HEK293 (cell line): ENCODE measurements at regions not wholly inside any gene's neighbourhood (a gene's known extent, or its start where the extent isn't known, plus 50 kb on each side); places are given as distances from the start of the nearest gene placed in this dataset.

Source experiments
- CTCF ChIA-PET: fragments of 350-600 bp; formaldehyde crosslinking; extraction: SDS; loops from one replicate; lab custom pipeline; 2021; ENCODE audit warnings: antibody characterized with exemption; lab: Yijun Ruan, JAX
- POLR2A ChIA-PET: fragments of 300-600 bp; formaldehyde crosslinking; extraction: SDS; loops from one replicate; lab custom pipeline; 2020; ENCODE audit warnings: antibody characterized with exemption, inconsistent platforms; lab: Yijun Ruan, JAX
- H3K27ac ChIP-seq: fragments of 200-500 bp; sonication (Bioruptor generic); 2 replicates; pipeline ENCODE4 v1.5.1; 2014; ENCODE audit warnings: low read depth, low read length, control low read depth, inconsistent platforms; ENCODE audit errors: extremely low read depth
- H3K36me3 ChIP-seq, 2 experiments: fragments of 200-500 bp in 1 of 2; sonication (Bioruptor generic) in 1 of 2; 1 replicate in 1 of 2; 2 replicates in 1 of 2; pipeline ENCODE4 v1.5.1; 2014 to 2017; ENCODE audit warnings: inconsistent platforms in 2 of 2, low read length in 2 of 2; ENCODE audit not compliant: control insufficient read depth in 2 of 2, insufficient read depth in 1 of 2
- H3K4me1 ChIP-seq: fragments of 200-500 bp; sonication (Bioruptor generic); 2 replicates; pipeline ENCODE4 v1.5.1; 2014; ENCODE audit warnings: mild to moderate bottlenecking, low read length, inconsistent platforms; ENCODE audit not compliant: control insufficient read depth, insufficient read depth
- H3K4me3 ChIP-seq: 2 replicates; pipeline ENCODE4 v1.5.1; 2011; ENCODE audit warnings: low read depth, mild to moderate bottlenecking, control low read depth, low read length, moderate library complexity
- H3K9me3 ChIP-seq: fragments of 200-500 bp; sonication (Bioruptor generic); 2 replicates; pipeline ENCODE4 v1.5.1; 2014; ENCODE audit warnings: low read depth, low read length, inconsistent platforms; ENCODE audit not compliant: control insufficient read depth, insufficient read depth
- GFI1B ChIP-seq: fragments of 450-650 bp; formaldehyde crosslinking; IDR thresholded peaks from 2 replicates; pipeline ENCODE4 v1.5.1; 2016; ENCODE audit warnings: missing biosample characterization, missing genetic modification characterization
- GLI2 ChIP-seq: fragments of 450-650 bp; formaldehyde crosslinking; IDR thresholded peaks from 2 replicates; pipeline ENCODE4; 2017; ENCODE audit warnings: missing biosample characterization, missing genetic modification characterization, low read depth, borderline replicate concordance
- GLIS2 ChIP-seq: fragments of 450-650 bp; formaldehyde crosslinking; IDR thresholded peaks from 2 replicates; pipeline ENCODE4 v1.5.1; 2016; ENCODE audit warnings: missing biosample characterization, missing genetic modification characterization
- KLF16 ChIP-seq: fragments of 450-650 bp; formaldehyde crosslinking; IDR thresholded peaks from 2 replicates; pipeline ENCODE4 v1.5.1; 2017; ENCODE audit warnings: missing biosample characterization, missing genetic modification characterization
- SP7 ChIP-seq: fragments of 450-650 bp; formaldehyde crosslinking; IDR thresholded peaks from 2 replicates; pipeline ENCODE4 v1.5.1; 2016; ENCODE audit warnings: missing biosample characterization, missing genetic modification characterization
- ZBTB21 ChIP-seq: fragments of 450-650 bp; formaldehyde crosslinking; IDR thresholded peaks from 2 replicates; pipeline ENCODE4 v1.5.1; 2017; ENCODE audit warnings: missing biosample characterization, missing genetic modification characterization
- ZFP41 ChIP-seq: fragments of 450-650 bp; formaldehyde crosslinking; IDR thresholded peaks from 2 replicates; pipeline ENCODE4 v1.5.1; 2016; ENCODE audit warnings: missing biosample characterization, missing genetic modification characterization, borderline replicate concordance
- ZNF146 ChIP-seq: fragments of 450-650 bp; formaldehyde crosslinking; IDR thresholded peaks from 2 replicates; pipeline ENCODE4 v1.5.1; 2016; ENCODE audit warnings: missing biosample characterization, missing genetic modification characterization
- ZNF155 ChIP-seq: fragments of 450-650 bp; formaldehyde crosslinking; IDR thresholded peaks from 2 replicates; pipeline ENCODE4 v1.5.1; 2016; ENCODE audit warnings: missing biosample characterization, missing genetic modification characterization
- ZNF248 ChIP-seq: fragments of 450-650 bp; formaldehyde crosslinking; IDR thresholded peaks from 2 replicates; pipeline ENCODE4 v1.5.1; 2017; ENCODE audit warnings: missing biosample characterization, missing genetic modification characterization
- ZNF324 ChIP-seq: fragments of 450-650 bp; formaldehyde crosslinking; IDR thresholded peaks from 2 replicates; pipeline ENCODE4 v1.5.1; 2016; ENCODE audit warnings: missing biosample characterization, missing genetic modification characterization
- ZNF366 ChIP-seq: fragments of 450-650 bp; formaldehyde crosslinking; conservative IDR thresholded peaks from 2 replicates; pipeline ENCODE4 v1.5.1; 2016; ENCODE audit warnings: missing biosample characterization, missing genetic modification characterization
- ZNF37A ChIP-seq: fragments of 450-650 bp; IDR thresholded peaks from 2 replicates; pipeline ENCODE4 v1.5.1; 2018; ENCODE audit warnings: missing biosample characterization, missing genetic modification characterization
- ZNF416 ChIP-seq: fragments of 450-650 bp; formaldehyde crosslinking; IDR thresholded peaks from 2 replicates; pipeline ENCODE4 v1.5.1; 2016; ENCODE audit warnings: missing biosample characterization, missing genetic modification characterization
- ZNF426 ChIP-seq: fragments of 450-650 bp; formaldehyde crosslinking; IDR thresholded peaks from 2 replicates; pipeline ENCODE4 v1.5.1; 2017; ENCODE audit warnings: missing biosample characterization, missing genetic modification characterization, mild to moderate bottlenecking, inconsistent platforms, moderate library complexity
- ZNF548 ChIP-seq: fragments of 450-650 bp; formaldehyde crosslinking; IDR thresholded peaks from 2 replicates; pipeline ENCODE4 v1.5.1; 2016; ENCODE audit warnings: missing biosample characterization, missing genetic modification characterization
- ZNF558 ChIP-seq: fragments of 450-650 bp; formaldehyde crosslinking; IDR thresholded peaks from 2 replicates; pipeline ENCODE4 v1.5.1; 2016; ENCODE audit warnings: missing biosample characterization, missing genetic modification characterization
- ZNF571 ChIP-seq: fragments of 450-650 bp; formaldehyde crosslinking; IDR thresholded peaks from 2 replicates; pipeline ENCODE4 v1.5.0; 2017; ENCODE audit warnings: missing biosample characterization, missing genetic modification characterization
- ZNF600 ChIP-seq: fragments of 450-650 bp; formaldehyde crosslinking; IDR thresholded peaks from 2 replicates; pipeline ENCODE4 v1.5.1; 2016; ENCODE audit warnings: missing biosample characterization, missing genetic modification characterization
- ZNF654 ChIP-seq: fragments of 450-650 bp; formaldehyde crosslinking; IDR thresholded peaks from 2 replicates; pipeline ENCODE4 v1.5.1; 2016; ENCODE audit warnings: low read depth, missing biosample characterization, missing genetic modification characterization
- ZNF768 ChIP-seq: fragments of 450-650 bp; formaldehyde crosslinking; IDR thresholded peaks from 2 replicates; pipeline ENCODE4 v1.5.1; 2018; ENCODE audit warnings: missing biosample characterization, mild to moderate bottlenecking, missing genetic modification characterization
- ZNF792 ChIP-seq: fragments of 450-650 bp; formaldehyde crosslinking; IDR thresholded peaks from 2 replicates; pipeline ENCODE4 v1.5.1; 2016; ENCODE audit warnings: missing biosample characterization, missing genetic modification characterization
- TF ChIP-seq, protein P1 (sequence below): fragments of 450-650 bp; formaldehyde crosslinking; IDR thresholded peaks from 2 replicates; pipeline ENCODE4 v1.5.1; 2016; ENCODE audit warnings: missing biosample characterization, missing genetic modification characterization
- TF ChIP-seq, protein P2 (sequence below): fragments of 450-650 bp; formaldehyde crosslinking; IDR thresholded peaks from 2 replicates; pipeline ENCODE4 v1.5.1; 2017; ENCODE audit warnings: missing biosample characterization, missing genetic modification characterization
- TF ChIP-seq, protein P3 (sequence below): fragments of 450-650 bp; formaldehyde crosslinking; IDR thresholded peaks from 2 replicates; pipeline ENCODE4 v1.5.1; 2016; ENCODE audit warnings: missing biosample characterization, missing genetic modification characterization

GRCh38 chr13:76503766-76504165 lies 382.4 kb downstream of the KCTD12 start:
- CTCF ChIA-PET, result no interaction called here
- POLR2A ChIA-PET, result no interaction called here

DNA sequence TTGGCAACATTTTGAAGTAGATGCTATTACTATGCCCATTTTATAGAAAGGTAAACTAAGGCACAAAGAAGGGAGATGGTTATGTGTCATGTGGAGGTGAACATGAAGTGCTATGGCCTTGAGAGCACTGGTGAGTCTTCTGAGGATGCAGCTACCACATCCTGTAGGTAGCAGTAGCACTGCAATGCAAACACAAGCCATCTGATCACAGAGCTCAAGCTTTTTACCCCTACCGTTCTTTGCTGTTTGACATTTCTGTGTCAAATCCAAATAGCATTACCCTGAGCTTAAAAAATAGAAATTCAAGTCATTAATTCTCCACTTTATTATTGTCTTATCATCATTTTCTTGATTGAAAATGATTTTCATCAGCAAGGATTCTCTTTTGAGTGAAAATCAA lies 382.9 kb downstream of the KCTD12 start:
- TF ChIP-seq ZNF571 (tag by site-specific recombination) (no peak), ZBTB21 (no peak), ZNF146 (tag by site-specific recombination) (no peak), ZNF654 (tag by site-specific recombination) (no peak), ZNF324 (no peak), ZNF416 (no peak), GFI1B (tag by site-specific recombination) (no peak), SP7 (tag by site-specific recombination) (no peak), ZNF37A (tag by site-specific recombination) (no peak), ZNF792 (tag by site-specific recombination) (no peak), ZNF558 (tag by site-specific recombination) (no peak), ZNF155 (tag by site-specific recombination) (no peak), ZNF426 (tag by site-specific recombination) (no peak), ZNF248 (tag by site-specific recombination) (no peak), ZNF600 (no peak), GLIS2 (tag by site-specific recombination) (no peak), ZNF548 (tag by site-specific recombination) (no peak)
- TF ChIP-seq, protein P1, sequence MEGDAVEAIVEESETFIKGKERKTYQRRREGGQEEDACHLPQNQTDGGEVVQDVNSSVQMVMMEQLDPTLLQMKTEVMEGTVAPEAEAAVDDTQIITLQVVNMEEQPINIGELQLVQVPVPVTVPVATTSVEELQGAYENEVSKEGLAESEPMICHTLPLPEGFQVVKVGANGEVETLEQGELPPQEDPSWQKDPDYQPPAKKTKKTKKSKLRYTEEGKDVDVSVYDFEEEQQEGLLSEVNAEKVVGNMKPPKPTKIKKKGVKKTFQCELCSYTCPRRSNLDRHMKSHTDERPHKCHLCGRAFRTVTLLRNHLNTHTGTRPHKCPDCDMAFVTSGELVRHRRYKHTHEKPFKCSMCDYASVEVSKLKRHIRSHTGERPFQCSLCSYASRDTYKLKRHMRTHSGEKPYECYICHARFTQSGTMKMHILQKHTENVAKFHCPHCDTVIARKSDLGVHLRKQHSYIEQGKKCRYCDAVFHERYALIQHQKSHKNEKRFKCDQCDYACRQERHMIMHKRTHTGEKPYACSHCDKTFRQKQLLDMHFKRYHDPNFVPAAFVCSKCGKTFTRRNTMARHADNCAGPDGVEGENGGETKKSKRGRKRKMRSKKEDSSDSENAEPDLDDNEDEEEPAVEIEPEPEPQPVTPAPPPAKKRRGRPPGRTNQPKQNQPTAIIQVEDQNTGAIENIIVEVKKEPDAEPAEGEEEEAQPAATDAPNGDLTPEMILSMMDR (tag by site-specific recombination), result no peak
- TF ChIP-seq, protein P2, sequence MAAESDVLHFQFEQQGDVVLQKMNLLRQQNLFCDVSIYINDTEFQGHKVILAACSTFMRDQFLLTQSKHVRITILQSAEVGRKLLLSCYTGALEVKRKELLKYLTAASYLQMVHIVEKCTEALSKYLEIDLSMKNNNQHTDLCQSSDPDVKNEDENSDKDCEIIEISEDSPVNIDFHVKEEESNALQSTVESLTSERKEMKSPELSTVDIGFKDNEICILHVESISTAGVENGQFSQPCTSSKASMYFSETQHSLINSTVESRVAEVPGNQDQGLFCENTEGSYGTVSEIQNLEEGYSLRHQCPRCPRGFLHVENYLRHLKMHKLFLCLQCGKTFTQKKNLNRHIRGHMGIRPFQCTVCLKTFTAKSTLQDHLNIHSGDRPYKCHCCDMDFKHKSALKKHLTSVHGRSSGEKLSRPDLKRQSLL, result no peak
- Histone ChIP-seq H3K9me3 (no peaks in the 10 kb centered on the region), H3K4me3 (no peak overlapping the region), H3K4me1 (no peaks in the 10 kb centered on the region), H3K27ac (no peak overlapping the region), H3K36me3 (no peaks in the 10 kb centered on the region)
- CTCF ChIA-PET, result no interaction called here
- POLR2A ChIA-PET, result no interaction called here

More at GRCh38 chr13:76503766-76504165, 382.4 kb downstream of the KCTD12 start:
- TF ChIP-seq ZNF324 (no peak), ZNF366 (tag by site-specific recombination) (no peak), GLI2 (tag by site-specific recombination) (no peak), ZFP41 (tag by site-specific recombination) (no peak), ZNF768 (tag by site-specific recombination) (no peak), KLF16 (tag by site-specific recombination) (no peak)
- TF ChIP-seq, protein P3, sequence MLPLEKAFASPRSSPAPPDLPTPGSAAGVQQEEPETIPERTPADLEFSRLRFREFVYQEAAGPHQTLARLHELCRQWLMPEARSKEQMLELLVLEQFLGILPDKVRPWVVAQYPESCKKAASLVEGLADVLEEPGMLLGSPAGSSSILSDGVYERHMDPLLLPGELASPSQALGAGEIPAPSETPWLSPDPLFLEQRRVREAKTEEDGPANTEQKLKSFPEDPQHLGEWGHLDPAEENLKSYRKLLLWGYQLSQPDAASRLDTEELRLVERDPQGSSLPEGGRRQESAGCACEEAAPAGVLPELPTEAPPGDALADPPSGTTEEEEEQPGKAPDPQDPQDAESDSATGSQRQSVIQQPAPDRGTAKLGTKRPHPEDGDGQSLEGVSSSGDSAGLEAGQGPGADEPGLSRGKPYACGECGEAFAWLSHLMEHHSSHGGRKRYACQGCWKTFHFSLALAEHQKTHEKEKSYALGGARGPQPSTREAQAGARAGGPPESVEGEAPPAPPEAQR (tag by site-specific recombination), result no peak
- H3K27ac ChIP-seq, result no peak overlapping the region
- H3K4me1 ChIP-seq, result no peaks in the 10 kb centered on the region
- H3K9me3 ChIP-seq, result no peaks in the 10 kb centered on the region
- H3K36me3 ChIP-seq, result no peaks in the 10 kb centered on the region
- no peak overlapping the region for H3K4me3 ChIP-seq
